Heart left ventricle (tissue), 16 donors: ENCODE measurements at regions not wholly inside any gene's neighbourhood (a gene's known extent, or its start where the extent isn't known, plus 50 kb on each side); places are given as distances from the start of the nearest gene placed in this dataset.

ENCODE experiments used
- ATAC-seq, 4 donors: fragments of 200-7000 bp; cut with Tn5 transposase; one replicate each; pipeline ENCODE4 v1.9.1; 2020 to 2022; ENCODE audit warnings: moderate library complexity in 4 of 4, mild to moderate bottlenecking in 3 of 4, moderate number of reproducible peaks in 1 of 4
- DNase-seq, 5 donors: peaks; one replicate each; pipeline ENCODE4 v3.0.0-alpha.2; 2020
- H3K27ac ChIP-seq, 12 donors: fragments of 200-600 bp; sonication (generic) in 4 of 12; one replicate each; pipeline versions ENCODE4 v1.5.0 to v1.8.0; 2016 to 2022; ENCODE audit warnings: mild to moderate bottlenecking in 2 of 12
- H3K27me3 ChIP-seq, 9 donors: fragments of 200-600 bp; sonication (generic) in 2 of 9; one replicate each; pipeline versions ENCODE4 v1.5.1 to v1.8.0; 2016 to 2022; ENCODE audit warnings: mild to moderate bottlenecking in 3 of 9
- H3K36me3 ChIP-seq, 9 donors: fragments of 200-600 bp; sonication (generic) in 2 of 9; one replicate each; pipeline versions ENCODE4 v1.5.0 to v1.8.0; 2018 to 2022; ENCODE audit warnings: mild to moderate bottlenecking in 2 of 9
- H3K4me1 ChIP-seq, 12 donors: fragments of 200-600 bp; sonication (generic) in 4 of 12; one replicate each; pipeline versions ENCODE4 v1.5.0 to v1.8.0; 2016 to 2022; ENCODE audit warnings: mild to moderate bottlenecking in 3 of 12
- H3K4me3 ChIP-seq, 12 donors: fragments of 200-600 bp; sonication (generic) in 4 of 12; one replicate each; pipeline versions ENCODE4 v1.5.0 to v1.8.0; 2017 to 2022; ENCODE audit warnings: mild to moderate bottlenecking in 9 of 12, moderate library complexity in 4 of 12
- H3K9me3 ChIP-seq, 12 donors: fragments of 200-600 bp; sonication (generic) in 4 of 12; one replicate each; pipeline versions ENCODE4 v1.5.0 to v1.8.0; 2016 to 2022; ENCODE audit warnings: mild to moderate bottlenecking in 1 of 12
- POLR2A ChIP-seq, 2 donors: fragments of 450-650 bp; IDR thresholded peaks; one replicate each; pipeline ENCODE4 v1.6.1; 2017; ENCODE audit warnings: antibody characterized with exemption in 2 of 2, mild to moderate bottlenecking in 2 of 2, moderate library complexity in 2 of 2
- WGBS, 4 donors: extraction: QIAGEN DNeasy Blood & Tissue Kit in 2 of 4; methylation state at CpG; one replicate each; pipeline versions ENCODE4 v1.1.5 to v1.1.7; 2013 to 2018; 5-methylcytosine and 5-hydroxymethylcytosine counted together
- intact Hi-C, 10 donors: fragments of 100-400 bp; cut with DNase I; formaldehyde crosslinking; loops; one replicate each; pipeline versions ENCODE4 v1.11.1 to v1.14.2; 2022
- TF ChIP-seq, protein P1 (sequence below), 12 donors: fragments of 200-600 bp; sonication (generic) in 4 of 12; IDR thresholded peaks; one replicate each; pipeline versions ENCODE4 v1.5.0 to v1.8.0; 2018 to 2022; ENCODE audit warnings: antibody characterized with exemption in 12 of 12, mild to moderate bottlenecking in 5 of 12
- donor health status: ischemic (EF 13 %, LVEDD 7.1; RV severe dilation, severe dysfunction).
- donor health status: healthy with polysubstance abuse.
- donor health status: DM: no; HTN: yes; CAD: no.
- donor health status: DM: no; HTN: no; CAD: no.
- donor health status: ischemic (EF 25% LVEDD 6.9; RV normal size, moderate dysfunction).
- donor health status: ischemic (EF 25% LVEDD 5.7; RV mildly dilated, moderate dysfunction).
- donor health status: healthy.
- donor health status: DM: yes; HTN: yes; CAD: no.
- donor health status: ischemic (EF 35%, LVEDD 5.7; RV mildly dilated, moderate dysfunction).
- donor health status: nonischemic (EF 11% LVEDD 7.7; RV severe dilation, severe dysfunction).
- donor health status: DM: yes; HTN: yes; CAD: no.
- donor health status: PGD.
- donor health status: ischemic (EF 29% LVEDD 5.4; RV normal size, mild dysfunction).
- donor health status: nonischemic (EF 23%, LVEDD 6.1; RV moderate dilation, normal function).

DNA sequence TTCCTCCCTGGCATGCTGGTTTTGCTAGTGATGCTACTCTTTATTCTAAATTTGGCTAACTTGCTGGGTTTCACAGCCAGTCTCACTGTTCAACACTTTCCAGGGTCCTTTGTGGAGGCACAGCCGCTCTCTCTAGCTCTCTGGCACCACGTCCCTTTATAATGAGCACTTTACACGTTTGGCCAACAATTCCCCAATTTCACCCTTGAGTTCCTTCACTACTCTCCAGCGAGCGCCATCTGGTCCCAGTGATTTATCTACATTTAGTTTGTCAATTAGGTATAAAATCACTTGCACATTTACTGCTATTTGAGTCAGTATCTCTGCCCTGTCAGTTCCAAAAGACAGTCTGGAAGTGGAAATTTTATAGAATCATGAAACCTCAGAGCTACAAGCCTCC, 241.9 kb upstream of the MOCS1 start:
- Histone ChIP-seq H3K9me3 (no peaks in the 10 kb centered on the region), H3K4me1 (no peaks in the 10 kb centered on the region), H3K4me3 (no peak overlapping the region), H3K27ac (no peak overlapping the region), H3K36me3 (no peaks in the 10 kb centered on the region), H3K27me3 (peaks cover 0 to 12% (median 0%) of the 10 kb centered on the region in 9 donors)
- TF ChIP-seq, protein P1, sequence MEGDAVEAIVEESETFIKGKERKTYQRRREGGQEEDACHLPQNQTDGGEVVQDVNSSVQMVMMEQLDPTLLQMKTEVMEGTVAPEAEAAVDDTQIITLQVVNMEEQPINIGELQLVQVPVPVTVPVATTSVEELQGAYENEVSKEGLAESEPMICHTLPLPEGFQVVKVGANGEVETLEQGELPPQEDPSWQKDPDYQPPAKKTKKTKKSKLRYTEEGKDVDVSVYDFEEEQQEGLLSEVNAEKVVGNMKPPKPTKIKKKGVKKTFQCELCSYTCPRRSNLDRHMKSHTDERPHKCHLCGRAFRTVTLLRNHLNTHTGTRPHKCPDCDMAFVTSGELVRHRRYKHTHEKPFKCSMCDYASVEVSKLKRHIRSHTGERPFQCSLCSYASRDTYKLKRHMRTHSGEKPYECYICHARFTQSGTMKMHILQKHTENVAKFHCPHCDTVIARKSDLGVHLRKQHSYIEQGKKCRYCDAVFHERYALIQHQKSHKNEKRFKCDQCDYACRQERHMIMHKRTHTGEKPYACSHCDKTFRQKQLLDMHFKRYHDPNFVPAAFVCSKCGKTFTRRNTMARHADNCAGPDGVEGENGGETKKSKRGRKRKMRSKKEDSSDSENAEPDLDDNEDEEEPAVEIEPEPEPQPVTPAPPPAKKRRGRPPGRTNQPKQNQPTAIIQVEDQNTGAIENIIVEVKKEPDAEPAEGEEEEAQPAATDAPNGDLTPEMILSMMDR (IDR thresholded peaks at IDR 0.05), result no peak
- no peak for TF ChIP-seq POLR2A (IDR thresholded peaks at IDR 0.05)
- ATAC-seq, result no peak
- WGBS, 4 donors, result 73 to 79% (median 75%) methylated on average over 5 of the region's 5 CpGs
- intact Hi-C loops, result no loop called here
- no peak for DNase-seq

- TF ChIP-seq POLR2A (IDR thresholded peaks at IDR 0.05), result no peak
- TF ChIP-seq, protein P1 (IDR thresholded peaks at IDR 0.05), result no peak
- intact Hi-C loops, result no loop called here
- Histone ChIP-seq H3K4me3 (no peak overlapping the region), H3K27me3 (peaks cover 0 to 15% (median 0%) of the 10 kb centered on the region in 9 donors), H3K27ac (no peak overlapping the region), H3K36me3 (no peaks in the 10 kb centered on the region), H3K4me1 (no peaks in the 10 kb centered on the region), H3K9me3 (no peaks in the 10 kb centered on the region)
- DNase-seq (no peak), ATAC-seq (no peak)
- WGBS, 4 donors, result 92 to 98% (median 95%) methylated on average over 3 of the region's 3 CpGs
Observed at GRCh38 chr6:40172272-40172671, 238.0 kb upstream of the MOCS1 start.

DNA sequence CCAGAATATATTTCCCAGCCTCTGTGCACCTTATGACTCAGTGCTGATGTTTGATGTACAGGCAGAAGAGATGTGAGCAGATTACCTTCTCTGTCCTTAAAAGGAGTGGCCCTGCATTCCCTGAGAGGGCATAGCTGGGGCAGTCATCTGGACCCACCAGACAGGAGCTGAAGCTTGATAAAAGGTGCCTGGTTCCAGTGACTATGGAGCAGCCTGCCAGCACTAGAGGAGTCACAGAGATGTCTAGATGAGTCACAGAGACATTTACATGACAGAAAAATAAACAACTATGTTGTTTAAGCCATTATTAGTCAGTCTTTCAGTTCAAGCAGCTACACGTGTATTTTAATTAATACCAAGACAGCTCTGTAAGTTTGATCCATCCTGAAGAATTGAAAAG, 237.1 kb upstream of the MOCS1 start:
- ATAC-seq (no peak), DNase-seq (no peak)
- TF ChIP-seq, protein P1 (IDR thresholded peaks at IDR 0.05), result no peak
- TF ChIP-seq POLR2A (IDR thresholded peaks at IDR 0.05), result no peak
- Histone ChIP-seq H3K36me3 (no peaks in the 10 kb centered on the region), H3K27ac (no peak overlapping the region), H3K4me3 (no peak overlapping the region), H3K27me3 (peaks cover 0 to 12% (median 0%) of the 10 kb centered on the region in 9 donors), H3K4me1 (no peaks in the 10 kb centered on the region), H3K9me3 (no peaks in the 10 kb centered on the region)
- 56 to 69% (median 61%) methylated on average over 1 of the region's 1 CpG for WGBS, 4 donors
- intact Hi-C loops, result no loop called here

DNA sequence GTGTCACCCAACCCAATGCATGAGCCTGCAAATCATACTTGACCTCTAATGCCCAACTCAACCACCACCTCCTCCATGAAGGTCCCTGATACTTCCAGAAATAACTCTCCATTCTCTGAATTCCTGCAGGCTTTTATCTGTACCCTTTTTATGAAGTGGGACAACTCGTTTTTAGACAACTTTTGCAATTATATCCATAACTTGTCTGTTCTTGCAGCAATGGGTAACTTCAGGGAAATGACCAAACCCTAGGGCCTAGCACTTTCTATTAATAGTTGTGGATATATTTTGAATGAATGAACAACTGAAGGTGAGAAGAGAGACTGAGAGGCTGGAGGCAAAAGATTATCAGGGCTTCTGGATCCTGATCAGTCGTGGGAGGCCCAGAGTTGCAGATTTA, 236.6 kb upstream of the MOCS1 start:
- Histone ChIP-seq H3K27me3 (peaks cover 0 to 12% (median 0%) of the 10 kb centered on the region in 9 donors), H3K4me1 (no peaks in the 10 kb centered on the region), H3K27ac (no peak overlapping the region), H3K4me3 (no peak overlapping the region), H3K36me3 (no peaks in the 10 kb centered on the region), H3K9me3 (no peaks in the 10 kb centered on the region)
- ATAC-seq, result no peak
- no peak for TF ChIP-seq POLR2A (IDR thresholded peaks at IDR 0.05)
- TF ChIP-seq, protein P1 (IDR thresholded peaks at IDR 0.05), result no peak
- WGBS, 4 donors, result 31 to 36% (median 34%) methylated on average over 2 of the region's 2 CpGs
- DNase-seq, result no peak
- intact Hi-C loops, result no loop called here
